Fibroblast of mammary gland (primary cell): ENCODE measurements at regions not wholly inside any gene's neighbourhood (a gene's known extent, or its start where the extent isn't known, plus 50 kb on each side); places are given as distances from the start of the nearest gene placed in this dataset.

Experiments used
- DNase-seq: peaks from one replicate; pipeline ENCODE4 v3.0.0-alpha.2; 2010; ENCODE audit warnings: low read depth
- H3K4me3 ChIP-seq: 2 replicates; pipeline ENCODE4 v1.5.1; 2011; ENCODE audit warnings: low read depth, mild to moderate bottlenecking, low read length, moderate library complexity; ENCODE audit not compliant: control insufficient read depth
- TF ChIP-seq, protein P1 (sequence below): conservative IDR thresholded peaks from 2 replicates; pipeline ENCODE4 v1.5.1; 2011; ENCODE audit warnings: low read depth, low read length, inconsistent platforms; ENCODE audit not compliant: control insufficient read depth, insufficient read depth

DNA sequence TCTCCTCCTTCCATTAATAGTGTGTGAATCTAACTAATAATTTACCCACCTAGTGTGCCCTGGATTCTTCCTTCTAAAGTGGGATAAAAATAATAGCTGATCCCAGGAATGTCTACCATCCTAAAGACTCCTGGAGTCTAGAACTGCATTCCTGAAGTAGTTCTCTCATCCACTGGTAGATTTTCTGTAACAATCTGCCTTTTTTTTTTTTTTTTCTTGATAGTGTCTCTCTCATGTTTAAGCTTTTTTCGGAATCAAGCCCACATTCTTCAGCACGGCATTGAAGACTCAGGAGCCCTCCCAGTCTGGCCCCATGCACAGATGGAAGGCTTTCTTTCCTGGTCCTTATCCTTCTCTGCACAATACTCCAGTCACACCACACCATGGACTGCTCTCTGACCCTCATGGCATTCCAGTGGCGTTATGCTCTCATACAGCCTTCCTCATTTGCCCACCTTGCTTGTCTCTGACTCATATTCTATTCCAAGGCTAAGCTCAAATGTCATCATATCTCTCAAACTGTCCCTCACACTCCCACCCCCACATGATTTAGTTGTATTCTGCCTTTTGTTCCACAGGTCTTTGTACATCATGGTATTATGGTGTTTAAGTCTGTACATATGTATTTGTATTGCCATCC is 68.7 kb upstream of the FRY start:
- DNase-seq: no peak
- no peak overlapping the region for H3K4me3 ChIP-seq
- TF ChIP-seq, protein P1, sequence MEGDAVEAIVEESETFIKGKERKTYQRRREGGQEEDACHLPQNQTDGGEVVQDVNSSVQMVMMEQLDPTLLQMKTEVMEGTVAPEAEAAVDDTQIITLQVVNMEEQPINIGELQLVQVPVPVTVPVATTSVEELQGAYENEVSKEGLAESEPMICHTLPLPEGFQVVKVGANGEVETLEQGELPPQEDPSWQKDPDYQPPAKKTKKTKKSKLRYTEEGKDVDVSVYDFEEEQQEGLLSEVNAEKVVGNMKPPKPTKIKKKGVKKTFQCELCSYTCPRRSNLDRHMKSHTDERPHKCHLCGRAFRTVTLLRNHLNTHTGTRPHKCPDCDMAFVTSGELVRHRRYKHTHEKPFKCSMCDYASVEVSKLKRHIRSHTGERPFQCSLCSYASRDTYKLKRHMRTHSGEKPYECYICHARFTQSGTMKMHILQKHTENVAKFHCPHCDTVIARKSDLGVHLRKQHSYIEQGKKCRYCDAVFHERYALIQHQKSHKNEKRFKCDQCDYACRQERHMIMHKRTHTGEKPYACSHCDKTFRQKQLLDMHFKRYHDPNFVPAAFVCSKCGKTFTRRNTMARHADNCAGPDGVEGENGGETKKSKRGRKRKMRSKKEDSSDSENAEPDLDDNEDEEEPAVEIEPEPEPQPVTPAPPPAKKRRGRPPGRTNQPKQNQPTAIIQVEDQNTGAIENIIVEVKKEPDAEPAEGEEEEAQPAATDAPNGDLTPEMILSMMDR: no peak

DNA sequence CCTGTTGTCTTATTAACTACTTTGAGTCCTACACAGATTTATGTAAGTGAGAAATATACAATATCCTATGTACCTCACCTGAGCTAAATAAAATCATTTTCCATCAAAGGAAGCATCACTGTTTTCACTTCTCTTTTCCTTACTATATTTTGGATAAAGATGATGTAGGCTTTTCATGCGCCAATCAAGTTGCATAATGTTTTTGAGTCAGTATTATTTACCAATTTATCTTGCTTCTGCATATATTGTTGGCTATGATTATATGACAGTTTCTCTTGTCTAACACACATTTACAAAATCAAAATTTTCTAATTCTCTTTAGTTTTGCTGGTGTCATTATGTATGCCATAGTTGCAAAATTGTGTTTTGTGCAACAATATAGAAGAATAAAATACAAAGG is 67.9 kb upstream of the FRY start:
- no peak for DNase-seq
- TF ChIP-seq, protein P1: no peak

DNA sequence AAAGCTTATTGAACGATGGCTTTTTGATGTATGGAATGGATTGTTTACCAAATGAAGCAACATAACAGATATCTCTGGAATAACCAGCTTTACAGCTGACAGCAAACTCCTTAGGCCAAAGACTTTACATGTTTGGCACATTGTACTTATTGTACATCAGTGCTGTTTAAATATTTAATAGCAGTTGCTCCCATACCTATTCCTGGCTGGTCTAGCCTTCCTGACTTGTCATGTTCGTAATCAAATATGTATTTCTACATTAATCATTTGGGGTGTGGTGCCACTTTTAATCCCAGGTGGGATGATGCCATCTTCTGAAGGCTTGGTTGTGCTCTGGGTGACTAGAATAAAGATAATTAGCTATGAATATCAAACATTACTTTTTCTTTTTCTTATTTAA is 67.4 kb upstream of the FRY start:
- no peak overlapping the region for H3K4me3 ChIP-seq
- TF ChIP-seq, protein P1: no peak
- no peak for DNase-seq

More for the DNA sequence above, 67.9 kb upstream of the FRY start:
- no peak overlapping the region for H3K4me3 ChIP-seq

DNA sequence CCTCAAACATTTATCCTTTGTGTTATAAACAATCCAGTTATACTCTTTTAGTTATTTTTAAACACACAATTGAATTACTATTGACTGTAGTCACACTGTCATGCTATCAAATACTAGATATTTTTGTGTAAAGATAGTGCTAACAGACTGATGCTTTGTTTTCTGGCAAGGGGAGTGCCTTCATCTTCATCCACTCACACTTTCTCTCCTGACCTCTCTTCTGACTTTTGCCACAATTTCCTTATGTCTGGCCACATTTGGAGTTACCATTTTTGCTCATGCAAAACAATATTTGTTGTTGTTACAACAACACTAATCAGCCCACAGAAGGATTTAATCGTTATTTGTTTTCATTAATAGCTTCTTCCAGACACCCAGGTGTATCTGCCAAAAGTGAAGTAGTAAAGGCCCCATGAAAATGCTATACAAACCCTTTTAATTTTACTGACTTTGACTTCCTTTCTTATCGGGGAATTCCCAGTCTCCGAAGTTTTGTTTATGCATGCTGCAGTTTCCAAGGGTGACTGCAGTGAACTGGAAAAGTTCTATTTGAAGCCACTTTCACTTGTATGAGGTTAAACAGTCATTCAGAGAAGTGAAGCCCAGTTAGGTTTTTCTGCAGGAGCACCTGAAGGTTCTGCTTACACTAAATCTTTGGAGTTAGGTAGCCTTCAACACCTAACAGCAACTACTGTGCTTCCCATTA is 66.1 kb upstream of the FRY start:
- TF ChIP-seq, protein P1: no peak
- no peak overlapping the region for H3K4me3 ChIP-seq
- DNase-seq: no peak

DNA sequence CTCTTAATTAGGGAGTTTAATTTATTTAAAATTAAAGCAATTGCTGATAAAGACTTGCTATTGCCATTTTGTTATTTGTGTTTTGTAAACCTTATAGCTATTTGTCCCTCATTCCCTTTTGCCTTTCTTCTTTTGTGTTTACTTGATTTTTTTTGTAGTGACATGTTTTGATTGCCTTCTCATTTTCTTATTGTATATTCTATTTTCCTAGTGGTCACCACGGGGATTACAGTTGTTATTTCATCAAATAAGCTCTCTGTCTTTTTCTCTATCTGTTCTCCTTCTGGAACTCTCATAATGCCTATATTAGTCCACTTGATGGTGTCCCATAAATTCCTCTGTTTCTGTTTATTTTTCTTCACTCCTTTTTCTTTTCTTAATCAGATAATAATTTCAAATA is 64.4 kb upstream of the FRY start:
- no peak for DNase-seq
- no peak overlapping the region for H3K4me3 ChIP-seq
- TF ChIP-seq, protein P1: peak; percentile 26

DNA sequence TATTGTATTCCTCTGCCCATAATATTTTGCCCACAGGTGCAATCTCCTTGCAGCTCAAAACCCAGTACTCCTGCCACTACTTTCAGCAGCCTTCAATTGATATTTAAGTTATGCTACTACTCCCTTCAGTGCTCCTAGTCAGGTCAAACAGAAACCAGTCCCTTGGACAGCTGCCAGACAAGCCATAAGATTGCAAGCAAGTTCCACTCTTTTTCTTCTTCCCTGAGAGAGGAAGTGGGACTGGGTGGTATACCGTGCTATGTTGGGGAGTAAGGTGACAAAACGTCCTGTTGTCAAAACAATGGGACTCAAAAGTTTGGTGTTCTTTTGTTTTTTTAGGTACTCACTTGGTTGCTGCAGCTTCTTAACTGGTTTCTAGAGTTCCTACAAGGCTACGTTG is 63.1 kb upstream of the FRY start:
- no peak for DNase-seq
- TF ChIP-seq, protein P1: no peak
- no peak overlapping the region for H3K4me3 ChIP-seq
